ENCODE measurements at regions not wholly inside any gene's neighbourhood (a gene's known extent, or its start where the extent isn't known, plus 50 kb on each side); places are given as distances from the start of the nearest gene placed in this dataset.
A peak's percentile ranks its signal among the peaks of the same experiment; 100 is the strongest.
"Not testable (repeated sequence)": the region's sequence is repeated elsewhere in the genome, so short reads cannot be mapped to it uniquely, and the experiment has no call there.

GRCh38 chr1:148296511-148296910, 144.4 kb upstream of the NBPF11 start:
- Histone ChIP-seq H3K4me3 (ENCODE audit: low read depth, low read length) (no peak overlapping the region), H3K27me3 (replicated peaks) (no peaks in the 10 kb centered on the region), H3K27ac (no peak overlapping the region), H3K36me3 (replicated peaks) (no peaks in the 10 kb centered on the region)
- DNase-seq, result no peak
- TF ChIP-seq, protein P1, sequence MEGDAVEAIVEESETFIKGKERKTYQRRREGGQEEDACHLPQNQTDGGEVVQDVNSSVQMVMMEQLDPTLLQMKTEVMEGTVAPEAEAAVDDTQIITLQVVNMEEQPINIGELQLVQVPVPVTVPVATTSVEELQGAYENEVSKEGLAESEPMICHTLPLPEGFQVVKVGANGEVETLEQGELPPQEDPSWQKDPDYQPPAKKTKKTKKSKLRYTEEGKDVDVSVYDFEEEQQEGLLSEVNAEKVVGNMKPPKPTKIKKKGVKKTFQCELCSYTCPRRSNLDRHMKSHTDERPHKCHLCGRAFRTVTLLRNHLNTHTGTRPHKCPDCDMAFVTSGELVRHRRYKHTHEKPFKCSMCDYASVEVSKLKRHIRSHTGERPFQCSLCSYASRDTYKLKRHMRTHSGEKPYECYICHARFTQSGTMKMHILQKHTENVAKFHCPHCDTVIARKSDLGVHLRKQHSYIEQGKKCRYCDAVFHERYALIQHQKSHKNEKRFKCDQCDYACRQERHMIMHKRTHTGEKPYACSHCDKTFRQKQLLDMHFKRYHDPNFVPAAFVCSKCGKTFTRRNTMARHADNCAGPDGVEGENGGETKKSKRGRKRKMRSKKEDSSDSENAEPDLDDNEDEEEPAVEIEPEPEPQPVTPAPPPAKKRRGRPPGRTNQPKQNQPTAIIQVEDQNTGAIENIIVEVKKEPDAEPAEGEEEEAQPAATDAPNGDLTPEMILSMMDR (IDR thresholded peaks at IDR 0.05; ENCODE audit: low read depth, low read length, missing control alignments), result no peak
- in situ Hi-C loops (cut with HindIII; ENCODE audit: low pct_ligation_motif_present, low sequenced_read_pairs), result no loop called here

GRCh38 chr1:148294116-148294807, 142.2 kb upstream of the NBPF11 start:
- in situ Hi-C loops (cut with HindIII; ENCODE audit: low pct_ligation_motif_present, low sequenced_read_pairs), result no loop called here
- TF ChIP-seq, protein P1 (IDR thresholded peaks at IDR 0.05; ENCODE audit: low read depth, low read length, missing control alignments), result no peak

GRCh38 chr1:148293651-148294050, 141.6 kb upstream of the NBPF11 start:
- Histone ChIP-seq H3K36me3 (replicated peaks) (no peaks in the 10 kb centered on the region), H3K4me3 (ENCODE audit: low read depth, low read length) (no peak overlapping the region), H3K27me3 (replicated peaks) (no peaks in the 10 kb centered on the region), H3K27ac (no peak overlapping the region)
- no peak for DNase-seq
- TF ChIP-seq, protein P1 (IDR thresholded peaks at IDR 0.05; ENCODE audit: low read depth, low read length, missing control alignments), result no peak
- in situ Hi-C loops (cut with HindIII; ENCODE audit: low pct_ligation_motif_present, low sequenced_read_pairs), result no loop called here

More at GRCh38 chr1:148294116-148294807, 142.2 kb upstream of the NBPF11 start:
- DNase-seq, result no peak
- Histone ChIP-seq H3K27me3 (replicated peaks) (no peaks in the 10 kb centered on the region), H3K27ac (no peak overlapping the region), H3K4me3 (ENCODE audit: low read depth, low read length) (no peak overlapping the region), H3K36me3 (replicated peaks) (no peaks in the 10 kb centered on the region)

- DNase-seq, result no peak
- Histone ChIP-seq H3K4me3 (ENCODE audit: low read depth, low read length) (no peak overlapping the region), H3K27ac (no peak overlapping the region), H3K36me3 (replicated peaks) (no peaks in the 10 kb centered on the region), H3K27me3 (replicated peaks) (no peaks in the 10 kb centered on the region)
- in situ Hi-C loops (cut with HindIII; ENCODE audit: low pct_ligation_motif_present, low sequenced_read_pairs), result no loop called here
- TF ChIP-seq, protein P1 (IDR thresholded peaks at IDR 0.05; ENCODE audit: low read depth, low read length, missing control alignments), result no peak
These were observed 140.8 kb upstream of the NBPF11 start for GRCh38 chr1:148292915-148293314.

DNA sequence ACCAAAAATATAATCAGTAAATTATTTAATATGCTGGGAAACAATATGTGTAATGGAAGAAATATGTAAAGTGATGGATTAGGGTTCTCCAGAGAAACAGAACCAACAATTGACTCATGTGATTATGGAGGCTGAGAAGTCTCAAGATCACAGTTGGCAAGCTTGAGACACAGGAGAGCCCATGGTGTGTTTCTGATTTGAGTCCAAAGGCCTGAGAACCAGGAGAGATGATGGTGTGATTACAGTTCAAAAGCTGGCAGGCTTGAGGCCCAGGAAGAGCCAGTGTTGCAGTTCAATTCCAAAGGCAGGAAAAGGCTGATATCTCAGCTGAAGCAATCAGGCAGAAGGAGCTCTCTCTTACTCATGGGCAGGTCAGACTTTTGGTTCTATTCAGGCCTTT, 138.8 kb upstream of the NBPF11 start:
- no peak for DNase-seq
- Histone ChIP-seq H3K4me3 (ENCODE audit: low read depth, low read length) (no peak overlapping the region), H3K27ac (no peak overlapping the region), H3K36me3 (replicated peaks) (no peaks in the 10 kb centered on the region), H3K27me3 (replicated peaks) (no peaks in the 10 kb centered on the region)
- TF ChIP-seq, protein P1 (IDR thresholded peaks at IDR 0.05; ENCODE audit: low read depth, low read length, missing control alignments), result no peak
- in situ Hi-C loops (cut with HindIII; ENCODE audit: low pct_ligation_motif_present, low sequenced_read_pairs), result no loop called here

DNA sequence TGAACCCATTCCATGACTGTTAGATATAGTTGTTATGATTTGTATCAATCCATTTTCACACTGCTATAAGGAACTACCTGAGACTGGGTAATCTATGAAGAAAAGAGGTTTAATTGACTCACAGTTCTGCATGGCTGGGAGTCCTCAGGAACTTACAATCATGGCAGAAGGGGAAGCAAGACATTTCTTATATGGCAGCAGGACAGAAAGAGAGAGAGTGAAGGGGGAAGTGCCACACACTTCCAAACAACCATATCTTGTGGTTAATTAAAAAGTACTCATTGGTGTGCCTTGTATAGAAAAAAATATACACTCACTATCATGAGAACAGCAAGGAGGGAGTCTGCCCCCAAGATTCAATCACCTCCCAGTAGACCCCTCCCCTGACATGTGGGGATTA, 137.6 kb upstream of the NBPF11 start:
- Histone ChIP-seq H3K27me3 (replicated peaks) (no peaks in the 10 kb centered on the region), H3K4me3 (ENCODE audit: low read depth, low read length) (no peak overlapping the region), H3K27ac (no peak overlapping the region), H3K36me3 (replicated peaks) (no peaks in the 10 kb centered on the region)
- no peak for DNase-seq
- in situ Hi-C loops (cut with HindIII; ENCODE audit: low pct_ligation_motif_present, low sequenced_read_pairs), result no loop called here
- TF ChIP-seq, protein P1 (IDR thresholded peaks at IDR 0.05; ENCODE audit: low read depth, low read length, missing control alignments), result no peak

GRCh38 chr1:148285946-148286345, 133.9 kb upstream of the NBPF11 start:
- H3K36me3 ChIP-seq (replicated peaks); DNase-seq; in situ Hi-C loops (cut with HindIII; ENCODE audit: low pct_ligation_motif_present, low sequenced_read_pairs); H3K4me3 ChIP-seq (ENCODE audit: low read depth, low read length); H3K27me3 ChIP-seq (replicated peaks); H3K27ac ChIP-seq: not testable (repeated sequence)

DNA sequence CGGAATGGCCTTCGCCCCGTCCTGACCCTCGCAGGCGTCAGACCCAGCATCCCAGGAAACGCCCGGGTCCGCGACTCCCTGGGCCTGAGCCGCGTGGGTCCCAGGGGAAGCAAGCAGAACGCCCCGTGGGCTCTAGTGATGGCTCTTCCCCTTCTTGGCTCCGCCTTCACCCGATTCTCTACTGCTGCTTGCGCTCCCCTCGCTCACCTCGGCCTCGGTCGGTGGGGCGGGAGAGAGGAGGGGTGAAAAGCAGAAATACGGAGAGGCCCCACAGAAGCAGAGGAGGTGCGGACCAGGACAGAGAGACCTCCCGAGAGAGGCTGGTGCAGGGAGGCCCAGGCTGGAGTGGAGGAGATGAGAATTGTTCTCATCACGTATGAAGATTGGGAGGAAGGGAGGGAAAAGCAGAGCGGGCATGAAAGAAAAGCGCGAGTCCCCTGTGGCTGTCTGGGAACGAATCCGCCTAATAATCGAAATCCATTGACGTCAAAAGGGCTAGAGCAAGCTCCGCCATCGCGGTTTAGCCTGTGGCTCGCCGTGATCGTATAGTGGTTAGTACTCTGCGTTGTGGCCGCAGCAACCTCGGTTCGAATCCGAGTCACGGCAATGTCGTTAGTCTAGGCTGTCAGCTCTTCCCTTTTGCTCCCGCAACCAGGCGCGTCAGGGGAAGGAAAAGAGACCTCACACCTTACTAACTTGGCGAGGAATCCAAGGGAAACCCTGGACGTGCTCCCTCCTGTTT, 128.9 kb upstream of the NBPF11 start:
- in situ Hi-C loops (cut with HindIII; ENCODE audit: low pct_ligation_motif_present, low sequenced_read_pairs); DNase-seq; H3K4me3 ChIP-seq (ENCODE audit: low read depth, low read length); H3K36me3 ChIP-seq (replicated peaks); H3K27me3 ChIP-seq (replicated peaks): not testable (repeated sequence)
- H3K27ac ChIP-seq, result peak overlapping the region; percentile 25

All from brain microvascular endothelial cell (primary cell).